HUES64 (cell line): ENCODE measurements at regions not wholly inside any gene's neighbourhood (a gene's known extent, or its start where the extent isn't known, plus 50 kb on each side); places are given as distances from the start of the nearest gene placed in this dataset.

Experiments used
- H3K27ac ChIP-seq: 2 replicates; pipeline ENCODE4 v1.7.0; 2013; ENCODE audit warnings: low read depth, low read length, inconsistent platforms
- H3K27me3 ChIP-seq: 2 replicates; pipeline ENCODE4 v1.6.1; 2013; ENCODE audit warnings: mild to moderate bottlenecking, low read length; ENCODE audit not compliant: insufficient read depth
- H3K36me3 ChIP-seq: 2 replicates; pipeline ENCODE4 v1.6.1; 2013; ENCODE audit warnings: mild to moderate bottlenecking, low read length; ENCODE audit not compliant: insufficient read depth
- H3K4me1 ChIP-seq: 2 replicates; pipeline ENCODE4 v1.6.1; 2013; ENCODE audit warnings: mild to moderate bottlenecking, low read length, moderate library complexity; ENCODE audit not compliant: insufficient read depth
- H3K4me3 ChIP-seq: 2 replicates; pipeline ENCODE4 v1.5.1; 2013; ENCODE audit warnings: mild to moderate bottlenecking, low read length, moderate library complexity
- H3K9ac ChIP-seq: 2 replicates; pipeline ENCODE4 v1.6.1; 2013; ENCODE audit warnings: mild to moderate bottlenecking, low read depth, low read length
- H3K9me3 ChIP-seq: 2 replicates; pipeline ENCODE4 v1.6.1; 2013; ENCODE audit warnings: low read depth, low read length; ENCODE audit not compliant: insufficient read depth
- WGBS: fragments of 150-250, 120-280 bp; methylation state at CpG from one replicate; pipeline ENCODE4 v1.1.7; 2013; ENCODE audit warnings: missing lambda C conversion rate; 5-methylcytosine and 5-hydroxymethylcytosine counted together

GRCh38 chr6:150684161-150684560 is 84.5 kb downstream of the PLEKHG1 start:
- Histone ChIP-seq H3K36me3 (no peaks in the 10 kb centered on the region), H3K27ac (no peak overlapping the region), H3K4me1 (no peaks in the 10 kb centered on the region), H3K9ac (no peak overlapping the region), H3K9me3 (no peaks in the 10 kb centered on the region), H3K27me3 (no peaks in the 10 kb centered on the region), H3K4me3 (no peak overlapping the region)
- 96% methylated on average over 9 of the region's 9 CpGs for WGBS

GRCh38 chr6:150684714-150685459 is 85.2 kb downstream of the PLEKHG1 start:
- no peak overlapping the region for H3K4me3 ChIP-seq
- no peaks in the 10 kb centered on the region for H3K9me3 ChIP-seq
- H3K9ac ChIP-seq: no peak overlapping the region
- no peak overlapping the region for H3K27ac ChIP-seq
- no peaks in the 10 kb centered on the region for H3K4me1 ChIP-seq
- WGBS: 91% methylated on average over 13 of the region's 13 CpGs
- H3K27me3 ChIP-seq: no peaks in the 10 kb centered on the region
- H3K36me3 ChIP-seq: no peaks in the 10 kb centered on the region

GRCh38 chr6:150685860-150686259 is 86.2 kb downstream of the PLEKHG1 start:
- Histone ChIP-seq H3K9ac (no peak overlapping the region), H3K27me3 (no peaks in the 10 kb centered on the region), H3K9me3 (no peaks in the 10 kb centered on the region), H3K4me3 (no peak overlapping the region), H3K27ac (no peak overlapping the region), H3K36me3 (no peaks in the 10 kb centered on the region), H3K4me1 (no peaks in the 10 kb centered on the region; the same call in 1 of the 2 replicates)
- WGBS: 83% methylated on average over 3 of the region's 4 CpGs

- H3K9me3 ChIP-seq: no peaks in the 10 kb centered on the region
- H3K4me3 ChIP-seq: no peak overlapping the region
- H3K4me1 ChIP-seq: no peaks in the 10 kb centered on the region; the same call in 1 of the 2 replicates
- no peaks in the 10 kb centered on the region for H3K27me3 ChIP-seq
- no peak overlapping the region for H3K9ac ChIP-seq
- H3K36me3 ChIP-seq: no peaks in the 10 kb centered on the region
- WGBS: 92% methylated on average over 12 of the region's 12 CpGs
- H3K27ac ChIP-seq: no peak overlapping the region
These were observed 86.9 kb downstream of the PLEKHG1 start for GRCh38 chr6:150686566-150686965.

- WGBS: 95% methylated on average over 4 of the region's 6 CpGs
- no peak overlapping the region for H3K27ac ChIP-seq
- H3K27me3 ChIP-seq: no peaks in the 10 kb centered on the region
- H3K36me3 ChIP-seq: no peaks in the 10 kb centered on the region
- no peak overlapping the region for H3K4me3 ChIP-seq
- no peaks in the 10 kb centered on the region for H3K9me3 ChIP-seq
- no peaks in the 10 kb centered on the region; the same call in 1 of the 2 replicates for H3K4me1 ChIP-seq
- no peak overlapping the region for H3K9ac ChIP-seq
These were observed 87.8 kb downstream of the PLEKHG1 start for GRCh38 chr6:150687508-150687907.

GRCh38 chr6:150689900-150690590 is 90.4 kb downstream of the PLEKHG1 start:
- H3K27me3 ChIP-seq: no peaks in the 10 kb centered on the region
- no peaks in the 10 kb centered on the region for H3K9me3 ChIP-seq
- no peaks in the 10 kb centered on the region for H3K36me3 ChIP-seq
- H3K9ac ChIP-seq: no peak overlapping the region
- WGBS: 97% methylated on average over 4 of the region's 5 CpGs
- H3K4me1 ChIP-seq: no peaks in the 10 kb centered on the region; the same call in 1 of the 2 replicates
- no peak overlapping the region for H3K27ac ChIP-seq
- no peak overlapping the region for H3K4me3 ChIP-seq

- H3K9ac ChIP-seq: no peak overlapping the region
- H3K27me3 ChIP-seq: no peaks in the 10 kb centered on the region
- H3K9me3 ChIP-seq: no peaks in the 10 kb centered on the region
- H3K4me1 ChIP-seq: no peaks in the 10 kb centered on the region; the same call in 1 of the 2 replicates
- H3K4me3 ChIP-seq: no peak overlapping the region
- no peak overlapping the region for H3K27ac ChIP-seq
- WGBS: 90% methylated on average over 6 of the region's 6 CpGs
- no peaks in the 10 kb centered on the region for H3K36me3 ChIP-seq
These were observed 91.0 kb downstream of the PLEKHG1 start for GRCh38 chr6:150690681-150691080.

GRCh38 chr6:150691463-150691862 is 91.8 kb downstream of the PLEKHG1 start:
- Histone ChIP-seq H3K9me3 (no peaks in the 10 kb centered on the region), H3K27ac (no peak overlapping the region), H3K27me3 (no peaks in the 10 kb centered on the region), H3K4me3 (no peak overlapping the region), H3K9ac (no peak overlapping the region), H3K4me1 (no peaks in the 10 kb centered on the region; the same call in 1 of the 2 replicates), H3K36me3 (no peaks in the 10 kb centered on the region)
- WGBS: 90% methylated on average over 2 of the region's 2 CpGs

- H3K27me3 ChIP-seq: no peaks in the 10 kb centered on the region
- no peak overlapping the region for H3K4me3 ChIP-seq
- H3K9me3 ChIP-seq: no peaks in the 10 kb centered on the region
- H3K27ac ChIP-seq: no peak overlapping the region
- H3K4me1 ChIP-seq: peaks cover 5% of the 10 kb centered on the region; the same call in 1 of the 2 replicates
- no peak overlapping the region for H3K9ac ChIP-seq
- 93% methylated on average over 2 of the region's 2 CpGs for whole genome bisulfite sequencing
- H3K36me3 ChIP-seq: no peaks in the 10 kb centered on the region
These were observed 92.9 kb downstream of the PLEKHG1 start for GRCh38 chr6:150692604-150693003.

GRCh38 chr6:150694889-150695288 is 95.2 kb downstream of the PLEKHG1 start:
- no peaks in the 10 kb centered on the region for H3K27me3 ChIP-seq
- no peaks in the 10 kb centered on the region for H3K36me3 ChIP-seq
- no peaks in the 10 kb centered on the region for H3K9me3 ChIP-seq
- no peak overlapping the region for H3K9ac ChIP-seq
- H3K4me3 ChIP-seq: no peak overlapping the region
- peaks cover 6% of the 10 kb centered on the region; the same call in 1 of the 2 replicates for H3K4me1 ChIP-seq
- no peak overlapping the region for H3K27ac ChIP-seq

GRCh38 chr6:150695652-150696051 is 96.0 kb downstream of the PLEKHG1 start:
- no peak overlapping the region for H3K9ac ChIP-seq
- 83% methylated on average over 1 of the region's 2 CpGs for WGBS
- H3K9me3 ChIP-seq: no peaks in the 10 kb centered on the region
- peaks cover 6% of the 10 kb centered on the region; the same call in 1 of the 2 replicates for H3K4me1 ChIP-seq
- no peak overlapping the region for H3K27ac ChIP-seq
- H3K4me3 ChIP-seq: no peak overlapping the region
- H3K36me3 ChIP-seq: no peaks in the 10 kb centered on the region
- no peaks in the 10 kb centered on the region for H3K27me3 ChIP-seq
